ENCODE measurements at regions not wholly inside any gene's neighbourhood (a gene's known extent, or its start where the extent isn't known, plus 50 kb on each side); places are given as distances from the start of the nearest gene placed in this dataset.

GRCh38 chr2:79355569-79355968, 157.3 kb upstream of the CTNNA2 start:
- no peak for DNase-seq (ENCODE audit: low spot score)

- DNase-seq (ENCODE audit: low spot score): no peak
Measured at GRCh38 chr2:79327460-79327859, 167.9 kb upstream of the REG3A start.

- no peak for DNase-seq (ENCODE audit: low spot score)
Measured at GRCh38 chr2:79320871-79321270, 161.3 kb upstream of the REG3A start.

GRCh38 chr2:79294994-79295393, 135.4 kb upstream of the REG3A start:
- no peak for DNase-seq (ENCODE audit: low spot score)

GRCh38 chr2:79292958-79293315, 133.4 kb upstream of the REG3A start:
- no peak for DNase-seq (ENCODE audit: low spot score)

- DNase-seq (ENCODE audit: low spot score): no peak
Measured at GRCh38 chr2:79292239-79292957, 132.8 kb upstream of the REG3A start.

- no peak for DNase-seq (ENCODE audit: low spot score)
Measured at GRCh38 chr2:79275863-79276262, 116.3 kb upstream of the REG3A start.

- DNase-seq (ENCODE audit: low spot score): no peak
Measured at GRCh38 chr2:79275197-79275596, 115.6 kb upstream of the REG3A start.

- no peak for DNase-seq (ENCODE audit: low spot score)
Measured at GRCh38 chr2:79272616-79273015, 113.1 kb upstream of the REG3A start.

GRCh38 chr2:79271456-79271855, 111.9 kb upstream of the REG3A start:
- no peak for DNase-seq (ENCODE audit: low spot score)

- DNase-seq (ENCODE audit: low spot score): no peak
Measured at GRCh38 chr2:79260848-79261247, 101.3 kb upstream of the REG3A start.

GRCh38 chr2:79259959-79260358, 100.4 kb upstream of the REG3A start:
- DNase-seq (ENCODE audit: low spot score): no peak

- DNase-seq (ENCODE audit: low spot score): no peak
Measured at GRCh38 chr2:79259296-79259695, 99.7 kb upstream of the REG3A start.

GRCh38 chr2:79253243-79253774, 93.8 kb upstream of the REG3A start:
- no peak for DNase-seq (ENCODE audit: low spot score)

GRCh38 chr2:79250656-79251055, 91.1 kb upstream of the REG3A start:
- DNase-seq (ENCODE audit: low spot score): no peak

GRCh38 chr2:79248776-79249175, 89.2 kb upstream of the REG3A start:
- DNase-seq (ENCODE audit: low spot score): no peak

GRCh38 chr2:79235135-79235534, 75.6 kb upstream of the REG3A start:
- DNase-seq (ENCODE audit: low spot score): no peak

GRCh38 chr2:79223539-79223938, 64.0 kb upstream of the REG3A start:
- no peak for DNase-seq (ENCODE audit: low spot score)

- peak; percentile 50 for DNase-seq (ENCODE audit: low spot score)
Measured at GRCh38 chr2:79219383-79219988, 59.9 kb upstream of the REG3A start.

- DNase-seq (ENCODE audit: low spot score): no peak
Measured at GRCh38 chr2:79210274-79210917, 50.8 kb upstream of the REG3A start.
